ENCODE measurements at regions not wholly inside any gene's neighbourhood (a gene's known extent, or its start where the extent isn't known, plus 50 kb on each side); places are given as distances from the start of the nearest gene placed in this dataset.
"Not testable (repeated sequence)": the region's sequence is repeated elsewhere in the genome, so short reads cannot be mapped to it uniquely, and the experiment has no call there.

DNA sequence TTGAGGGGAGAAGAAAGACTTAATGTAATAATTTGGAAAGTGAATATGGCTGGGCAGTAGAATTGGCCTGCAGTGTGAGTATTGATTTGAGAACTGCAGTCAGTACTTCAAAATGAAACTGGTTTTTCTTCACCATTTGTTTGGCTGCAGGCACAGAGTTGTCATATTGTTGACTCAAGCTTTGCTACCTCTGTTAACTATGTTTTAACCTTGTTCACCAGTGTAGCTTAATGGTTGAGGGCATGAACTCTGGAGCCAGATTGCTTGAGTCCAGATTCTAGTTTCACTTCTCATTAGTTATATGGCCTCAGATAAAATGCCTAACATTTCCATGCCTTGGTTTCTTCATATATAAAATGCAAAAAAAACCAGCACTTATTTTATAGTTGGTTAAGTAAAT is 64.1 kb downstream of the CFAP44 start:
- Mint-ChIP-seq H3K9me3 (peaks cover 0 to 2% (median 0%) of the 10 kb centered on the region in 11 donors), H3K4me1 (no peaks in the 10 kb centered on the region), H3K4me3 (no peak overlapping the region), H3K27me3 (no peaks in the 10 kb centered on the region), H3K36me3 (peaks cover 2 to 40% (median 29%) of the 10 kb centered on the region in 5 donors), H3K27ac (no peak overlapping the region)
- CTCF ChIA-PET: no interaction called here
- H3K4me1 ChIP-seq (ENCODE audit: control insufficient read depth in 2 of 2, insufficient read depth in 2 of 2, low read length in 2 of 2): no peaks in the 10 kb centered on the region
- H3K9me3 ChIP-seq (ENCODE audit: control insufficient read depth in 2 of 3, low read length in 3 of 3): no peaks in the 10 kb centered on the region
- no peaks in the 10 kb centered on the region for H3K36me3 ChIP-seq (ENCODE audit: control insufficient read depth in 2 of 3, insufficient read depth in 3 of 3, low read length in 3 of 3)
- ATAC-seq (no peak), DNase-seq (no peak)
- POLR2A ChIA-PET: no interaction called here
- intact Hi-C loops (cut with micrococcal nuclease): no loop called here
- H3K27ac ChIP-seq (ENCODE audit: low read depth, low read length): no peak overlapping the region
- no peaks in the 10 kb centered on the region for H3K27me3 ChIP-seq (ENCODE audit: control insufficient read depth in 2 of 2, insufficient read depth in 2 of 2, low read length in 2 of 2)
- no peak overlapping the region for H3K4me3 ChIP-seq (ENCODE audit: low read length)

- intact Hi-C loops (cut with micrococcal nuclease): no loop called here
- Histone ChIP-seq H3K27ac (ENCODE audit: low read depth, low read length) (no peak overlapping the region), H3K4me3 (ENCODE audit: low read length) (no peak overlapping the region), H3K36me3 (ENCODE audit: control insufficient read depth in 2 of 3, insufficient read depth in 3 of 3, low read length in 3 of 3) (no peaks in the 10 kb centered on the region), H3K4me1 (ENCODE audit: control insufficient read depth in 2 of 2, insufficient read depth in 2 of 2, low read length in 2 of 2) (no peaks in the 10 kb centered on the region), H3K9me3 (ENCODE audit: control insufficient read depth in 2 of 3, low read length in 3 of 3) (no peaks in the 10 kb centered on the region), H3K27me3 (ENCODE audit: control insufficient read depth in 2 of 2, insufficient read depth in 2 of 2, low read length in 2 of 2) (no peaks in the 10 kb centered on the region)
- no peak for DNase-seq
- H3K27me3 Mint-ChIP-seq: no peaks in the 10 kb centered on the region
- H3K36me3 Mint-ChIP-seq: peaks cover 7 to 51% (median 40%) of the 10 kb centered on the region in 5 donors
- no peak overlapping the region for H3K27ac Mint-ChIP-seq
- no peak overlapping the region for H3K4me3 Mint-ChIP-seq
- ChIA-PET CTCF (no interaction called here), POLR2A (no interaction called here)
- no peak for ATAC-seq
- H3K9me3 Mint-ChIP-seq: peaks cover 0 to 9% (median 0%) of the 10 kb centered on the region in 11 donors
- no peaks in the 10 kb centered on the region for H3K4me1 Mint-ChIP-seq
Measured at GRCh38 chr3:113374078-113374477, 67.2 kb downstream of the CFAP44 start.

- intact Hi-C loops (cut with micrococcal nuclease); H3K4me1 Mint-ChIP-seq; H3K36me3 ChIP-seq (ENCODE audit: control insufficient read depth in 2 of 3, insufficient read depth in 3 of 3, low read length in 3 of 3); H3K27ac Mint-ChIP-seq; H3K27ac ChIP-seq (ENCODE audit: low read depth, low read length); ATAC-seq; H3K4me3 Mint-ChIP-seq; H3K9me3 Mint-ChIP-seq; H3K4me1 ChIP-seq (ENCODE audit: control insufficient read depth in 2 of 2, insufficient read depth in 2 of 2, low read length in 2 of 2); DNase-seq; H3K4me3 ChIP-seq (ENCODE audit: low read length); CTCF ChIA-PET; H3K27me3 ChIP-seq (ENCODE audit: control insufficient read depth in 2 of 2, insufficient read depth in 2 of 2, low read length in 2 of 2); H3K9me3 ChIP-seq (ENCODE audit: control insufficient read depth in 2 of 3, low read length in 3 of 3); H3K27me3 Mint-ChIP-seq: not testable (repeated sequence)
- H3K36me3 Mint-ChIP-seq: peaks cover 13 to 64% (median 47%) of the 10 kb centered on the region in 5 donors
- POLR2A ChIA-PET: interaction anchor here (0.7 kb wide), 1 partner anchor 28 kb away, joined by 3 read pairs; no protein-coding TSS in a partner anchor
Measured at GRCh38 chr3:113366800-113367199, 74.5 kb downstream of the CFAP44 start.

GRCh38 chr3:113355340-113355739 is 86.0 kb downstream of the CFAP44 start:
- H3K27ac ChIP-seq (ENCODE audit: low read depth, low read length); H3K4me1 Mint-ChIP-seq; POLR2A ChIA-PET; H3K4me3 Mint-ChIP-seq; H3K27me3 Mint-ChIP-seq; ATAC-seq; H3K4me3 ChIP-seq (ENCODE audit: low read length); intact Hi-C loops (cut with micrococcal nuclease); H3K4me1 ChIP-seq (ENCODE audit: control insufficient read depth in 2 of 2, insufficient read depth in 2 of 2, low read length in 2 of 2); H3K27me3 ChIP-seq (ENCODE audit: control insufficient read depth in 2 of 2, insufficient read depth in 2 of 2, low read length in 2 of 2); H3K36me3 ChIP-seq (ENCODE audit: control insufficient read depth in 2 of 3, insufficient read depth in 3 of 3, low read length in 3 of 3); DNase-seq; H3K27ac Mint-ChIP-seq; H3K9me3 ChIP-seq (ENCODE audit: control insufficient read depth in 2 of 3, low read length in 3 of 3); H3K9me3 Mint-ChIP-seq: not testable (repeated sequence)
- peaks cover 0 to 37% (median 28%) of the 10 kb centered on the region in 5 donors for H3K36me3 Mint-ChIP-seq
- CTCF ChIA-PET: interaction anchor here (0.7 kb wide), 1 partner anchor 155 kb away, joined by 4 read pairs; no protein-coding TSS in a partner anchor

- Mint-ChIP-seq H3K27ac (no peak overlapping the region), H3K36me3 (peaks cover 0 to 42% (median 34%) of the 10 kb centered on the region in 5 donors), H3K9me3 (peaks cover 0 to 2% (median 0%) of the 10 kb centered on the region in 11 donors), H3K4me3 (no peak overlapping the region), H3K27me3 (no peaks in the 10 kb centered on the region), H3K4me1 (no peaks in the 10 kb centered on the region)
- ATAC-seq (no peak), DNase-seq (no peak)
- ChIA-PET CTCF (interaction anchor here (0.6 kb wide), 1 partner anchor 203 kb away, joined by 3 read pairs; no protein-coding TSS in a partner anchor), POLR2A (interaction anchor here (0.6 kb wide), 1 partner anchor 141 kb away, joined by 3 read pairs; no protein-coding TSS in a partner anchor)
- Histone ChIP-seq H3K27ac (ENCODE audit: low read depth, low read length) (no peak overlapping the region), H3K36me3 (ENCODE audit: control insufficient read depth in 2 of 3, insufficient read depth in 3 of 3, low read length in 3 of 3) (no peaks in the 10 kb centered on the region), H3K27me3 (ENCODE audit: control insufficient read depth in 2 of 2, insufficient read depth in 2 of 2, low read length in 2 of 2) (no peaks in the 10 kb centered on the region), H3K4me3 (ENCODE audit: low read length) (no peak overlapping the region), H3K9me3 (ENCODE audit: control insufficient read depth in 2 of 3, low read length in 3 of 3) (no peaks in the 10 kb centered on the region), H3K4me1 (ENCODE audit: control insufficient read depth in 2 of 2, insufficient read depth in 2 of 2, low read length in 2 of 2) (no peaks in the 10 kb centered on the region)
- intact Hi-C loops (cut with micrococcal nuclease): no loop called here
Measured at GRCh38 chr3:113354307-113354706, 87.0 kb downstream of the CFAP44 start.

GRCh38 chr3:113353678-113354077 is 87.6 kb downstream of the CFAP44 start:
- Mint-ChIP-seq H3K4me1 (no peaks in the 10 kb centered on the region), H3K9me3 (peaks cover 0 to 2% (median 0%) of the 10 kb centered on the region in 11 donors), H3K27me3 (no peaks in the 10 kb centered on the region), H3K36me3 (peaks cover 0 to 42% (median 34%) of the 10 kb centered on the region in 5 donors), H3K4me3 (no peak overlapping the region), H3K27ac (no peak overlapping the region)
- no peaks in the 10 kb centered on the region for H3K4me1 ChIP-seq (ENCODE audit: control insufficient read depth in 2 of 2, insufficient read depth in 2 of 2, low read length in 2 of 2)
- intact Hi-C loops (cut with micrococcal nuclease): no loop called here
- CTCF ChIA-PET: no interaction called here
- H3K9me3 ChIP-seq (ENCODE audit: control insufficient read depth in 2 of 3, low read length in 3 of 3): no peaks in the 10 kb centered on the region
- H3K4me3 ChIP-seq (ENCODE audit: low read length): no peak overlapping the region
- H3K27ac ChIP-seq (ENCODE audit: low read depth, low read length): no peak overlapping the region
- no peaks in the 10 kb centered on the region for H3K27me3 ChIP-seq (ENCODE audit: control insufficient read depth in 2 of 2, insufficient read depth in 2 of 2, low read length in 2 of 2)
- DNase-seq (no peak), ATAC-seq (no peak)
- POLR2A ChIA-PET: no interaction called here
- no peaks in the 10 kb centered on the region for H3K36me3 ChIP-seq (ENCODE audit: control insufficient read depth in 2 of 3, insufficient read depth in 3 of 3, low read length in 3 of 3)

DNA sequence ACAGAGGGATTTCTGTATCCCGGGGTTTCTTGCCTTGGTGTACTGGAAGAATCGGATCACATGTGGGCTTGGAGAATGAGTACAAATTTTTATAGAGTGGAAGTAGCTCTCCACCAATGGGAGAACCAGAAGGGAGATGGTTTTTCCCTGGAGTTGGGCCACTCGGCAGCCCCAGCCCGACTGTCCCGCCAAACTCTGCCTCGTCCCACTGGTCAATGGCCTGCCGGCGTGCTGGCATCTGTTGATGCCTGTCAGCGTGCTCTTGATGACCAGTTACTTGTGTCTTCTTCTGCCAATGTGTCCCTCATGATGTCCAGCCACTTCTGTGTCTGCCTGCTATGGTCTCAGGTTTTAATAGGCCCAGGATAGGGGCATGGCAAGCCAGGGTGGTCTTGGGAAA is 100.5 kb downstream of the CFAP44 start:
- Histone ChIP-seq H3K27me3 (ENCODE audit: control insufficient read depth in 2 of 2, insufficient read depth in 2 of 2, low read length in 2 of 2) (no peaks in the 10 kb centered on the region), H3K36me3 (ENCODE audit: control insufficient read depth in 2 of 3, insufficient read depth in 3 of 3, low read length in 3 of 3) (no peaks in the 10 kb centered on the region), H3K4me1 (ENCODE audit: control insufficient read depth in 2 of 2, insufficient read depth in 2 of 2, low read length in 2 of 2) (no peaks in the 10 kb centered on the region), H3K9me3 (ENCODE audit: control insufficient read depth in 2 of 3, low read length in 3 of 3) (no peaks in the 10 kb centered on the region), H3K4me3 (ENCODE audit: low read length) (no peak overlapping the region), H3K27ac (ENCODE audit: low read depth, low read length) (no peak overlapping the region)
- POLR2A ChIA-PET: no interaction called here
- intact Hi-C loops (cut with micrococcal nuclease): no loop called here
- Mint-ChIP-seq H3K27me3 (no peaks in the 10 kb centered on the region), H3K36me3 (peaks cover 0 to 22% (median 0%) of the 10 kb centered on the region in 5 donors), H3K4me1 (no peaks in the 10 kb centered on the region), H3K9me3 (peaks cover 0 to 2% (median 0%) of the 10 kb centered on the region in 11 donors), H3K4me3 (no peak overlapping the region), H3K27ac (no peak overlapping the region)
- CTCF ChIA-PET: no interaction called here
- DNase-seq (no peak), ATAC-seq (no peak)

Data from naive thymus-derived CD4-positive, alpha-beta T cell (primary cell).